ENCODE measurements at regions not wholly inside any gene's neighbourhood (a gene's known extent, or its start where the extent isn't known, plus 50 kb on each side); places are given as distances from the start of the nearest gene placed in this dataset.

DNA sequence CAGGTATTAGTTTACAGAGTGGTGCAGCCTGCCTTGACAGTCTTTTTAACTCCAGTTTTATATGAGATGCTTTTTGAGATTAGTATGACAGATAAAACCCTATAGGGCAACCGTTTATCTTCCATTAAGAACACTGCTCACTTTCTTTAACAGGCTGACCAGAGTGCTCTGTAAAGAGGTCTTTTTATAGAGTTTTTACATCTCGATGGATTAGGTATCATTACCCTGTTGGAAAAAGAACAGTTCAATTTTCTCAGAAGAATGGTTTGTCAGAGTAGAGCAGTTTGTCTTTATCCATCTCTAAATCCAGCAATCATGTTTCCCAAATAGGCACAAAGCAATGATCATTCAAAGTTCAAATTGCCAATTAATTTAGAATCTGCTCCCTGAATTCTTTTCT lies 395.2 kb upstream of the ARGLU1 start:
- DNase-seq (ENCODE audit: low read depth in 2 of 2), result no peak

DNA sequence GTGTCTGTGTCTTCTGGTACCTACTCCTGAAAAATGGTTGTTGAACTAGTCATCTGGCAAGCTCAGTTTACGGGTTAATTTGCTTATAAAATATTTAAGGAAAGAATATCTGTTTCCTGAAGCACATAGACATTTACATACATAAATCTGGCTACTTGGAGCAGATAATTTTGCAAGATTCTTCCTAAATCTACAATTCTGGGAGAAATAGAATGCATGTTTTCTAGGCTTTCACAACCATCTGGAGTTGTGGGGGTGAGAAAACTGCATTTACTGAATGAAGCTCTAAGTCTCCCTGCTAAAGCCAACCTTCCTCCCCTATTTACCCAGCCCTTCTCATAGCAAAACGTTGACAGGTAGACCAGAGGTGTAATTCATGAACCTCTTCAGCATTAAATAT lies 393.7 kb upstream of the ARGLU1 start:
- DNase-seq (ENCODE audit: low read depth in 2 of 2), result no peak

DNA sequence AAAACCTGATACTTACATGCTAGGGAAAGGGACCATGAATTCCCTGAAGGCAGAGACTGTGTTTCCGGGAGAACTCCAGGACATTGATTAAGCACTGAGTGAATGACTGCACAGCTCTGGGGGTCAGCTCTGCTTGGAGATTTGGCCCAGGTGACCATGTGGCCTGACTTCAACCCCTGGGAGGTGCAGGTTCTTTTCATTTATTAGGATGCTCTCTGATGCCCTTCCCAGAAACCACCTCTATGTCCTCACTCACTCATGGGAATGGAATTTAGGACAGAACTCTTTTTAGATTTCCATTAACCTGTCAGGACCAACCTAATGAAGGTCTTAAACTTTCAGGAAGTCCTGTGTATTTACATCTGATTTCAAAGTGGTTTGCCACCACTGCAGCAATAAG lies 393.3 kb upstream of the ARGLU1 start:
- no peak for DNase-seq (ENCODE audit: low read depth in 2 of 2)

DNA sequence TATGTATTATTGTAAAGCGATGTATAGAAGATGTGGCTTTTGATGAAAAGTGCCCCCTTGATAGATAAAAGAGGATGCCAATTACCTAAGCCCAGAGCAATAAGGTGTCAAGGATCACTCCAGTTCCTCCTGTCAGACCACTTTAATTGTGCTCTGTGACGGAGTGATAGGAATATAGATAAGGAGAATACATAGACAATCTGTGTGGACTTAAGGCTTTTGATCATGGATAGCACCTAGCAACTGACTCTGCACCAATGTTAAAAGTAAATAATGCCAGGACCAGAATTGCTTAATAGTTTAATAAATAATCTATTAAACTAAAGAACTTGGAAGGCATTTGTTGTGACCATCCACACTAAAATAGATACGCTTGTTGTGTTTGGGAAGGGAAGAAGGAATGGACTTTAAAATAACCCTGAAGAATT lies 390.7 kb upstream of the ARGLU1 start:
- no peak for DNase-seq (ENCODE audit: low read depth in 2 of 2)

DNA sequence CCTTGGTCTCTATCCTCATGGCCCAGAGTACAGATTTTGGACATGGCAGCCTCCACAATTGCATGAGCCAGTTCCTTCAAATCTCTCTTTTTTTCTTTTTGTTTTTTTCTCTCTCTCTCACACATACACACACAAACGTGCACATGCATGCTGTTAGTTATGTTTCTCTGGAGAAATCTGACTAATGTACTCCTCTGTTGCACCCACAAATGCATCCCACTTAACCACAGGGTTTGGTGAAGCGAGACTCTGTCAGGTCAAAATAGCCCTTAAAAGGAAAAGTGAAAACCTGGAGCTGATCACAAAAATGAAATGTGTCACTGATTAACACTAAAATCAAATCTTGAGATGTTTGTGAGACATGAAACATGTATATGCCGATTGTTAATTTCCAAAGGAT lies 374.6 kb upstream of the ARGLU1 start:
- DNase-seq (ENCODE audit: low read depth in 2 of 2), result no peak

DNA sequence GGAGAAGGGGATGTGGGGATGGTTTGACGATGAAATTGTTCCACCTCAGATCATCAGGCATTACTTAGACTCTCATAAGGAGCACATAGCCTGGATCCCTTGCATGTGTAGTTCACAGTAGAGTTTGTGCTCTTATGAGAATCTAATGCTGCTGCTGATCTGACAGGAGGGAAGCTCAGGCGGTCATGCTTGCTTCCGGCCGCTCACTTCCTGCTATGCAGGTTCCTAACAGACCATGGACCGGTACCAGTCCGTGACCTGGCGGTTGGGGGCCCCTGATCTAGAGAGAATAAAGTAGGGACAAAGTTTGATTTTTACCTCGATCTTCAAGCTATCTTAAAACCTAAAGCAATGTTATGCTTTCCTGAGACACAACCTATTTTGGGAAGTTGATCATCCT lies 373.8 kb upstream of the ARGLU1 start:
- no peak for DNase-seq (ENCODE audit: low read depth in 2 of 2)

DNA sequence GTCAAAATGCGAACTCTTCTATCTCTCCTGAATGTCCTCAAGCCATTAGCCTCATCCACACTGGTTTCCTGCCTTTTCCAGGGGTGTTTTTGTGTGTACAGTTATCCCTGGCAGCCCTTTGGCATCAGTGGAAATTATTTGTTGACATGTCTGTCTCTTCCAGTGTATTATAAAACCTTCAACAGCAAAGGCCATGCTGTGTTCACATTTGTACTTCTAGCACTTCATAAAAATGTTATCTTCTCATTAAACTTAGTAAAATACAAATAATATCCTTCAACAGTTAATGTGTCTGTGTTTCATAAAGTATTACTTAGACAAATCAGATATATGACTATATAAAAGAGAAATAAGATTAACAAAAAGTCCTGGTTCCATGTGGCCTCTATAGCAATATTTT lies 359.5 kb upstream of the ARGLU1 start:
- DNase-seq (ENCODE audit: low read depth in 2 of 2), result no peak

DNA sequence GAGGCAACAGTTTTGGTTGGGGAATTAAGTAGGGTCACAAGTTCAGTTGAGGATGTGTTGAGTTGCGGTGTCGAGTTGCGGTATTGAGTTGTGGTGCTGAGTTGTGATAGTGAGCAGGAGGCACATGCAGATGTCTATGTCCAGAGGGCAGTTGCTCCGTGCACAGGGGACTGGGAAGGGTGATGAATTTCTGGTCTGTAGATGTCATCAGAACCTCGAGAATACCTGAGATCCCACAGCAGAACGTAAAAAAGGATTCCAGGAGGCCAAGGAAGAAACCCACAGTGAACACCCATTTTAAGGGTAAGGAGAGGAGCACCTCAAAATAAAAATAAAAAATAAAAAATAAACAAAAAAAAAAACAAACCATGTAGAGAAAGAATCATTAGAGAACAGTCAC lies 354.4 kb upstream of the ARGLU1 start:
- DNase-seq (ENCODE audit: low read depth in 2 of 2), result no peak

DNA sequence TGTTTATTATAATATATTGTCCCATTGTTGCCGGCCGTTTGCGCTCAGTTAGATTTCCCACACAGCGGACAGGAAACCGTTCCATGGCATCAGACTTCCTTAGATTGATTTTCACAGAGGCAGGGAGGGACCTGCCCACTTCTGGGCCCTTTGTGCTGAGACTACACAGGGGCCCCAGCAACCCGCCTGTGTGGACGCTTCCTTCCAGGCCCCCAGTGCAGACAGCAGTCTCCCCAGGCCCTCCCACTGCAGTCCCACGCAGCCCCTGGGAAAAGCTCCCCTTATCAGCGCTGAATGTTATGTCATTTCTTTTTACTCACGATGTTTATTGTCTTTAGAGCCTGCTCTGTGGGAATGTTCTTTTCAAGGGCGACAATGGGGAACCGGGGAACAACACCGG lies 351.7 kb upstream of the ARGLU1 start:
- no peak for DNase-seq (ENCODE audit: low read depth in 2 of 2)

DNA sequence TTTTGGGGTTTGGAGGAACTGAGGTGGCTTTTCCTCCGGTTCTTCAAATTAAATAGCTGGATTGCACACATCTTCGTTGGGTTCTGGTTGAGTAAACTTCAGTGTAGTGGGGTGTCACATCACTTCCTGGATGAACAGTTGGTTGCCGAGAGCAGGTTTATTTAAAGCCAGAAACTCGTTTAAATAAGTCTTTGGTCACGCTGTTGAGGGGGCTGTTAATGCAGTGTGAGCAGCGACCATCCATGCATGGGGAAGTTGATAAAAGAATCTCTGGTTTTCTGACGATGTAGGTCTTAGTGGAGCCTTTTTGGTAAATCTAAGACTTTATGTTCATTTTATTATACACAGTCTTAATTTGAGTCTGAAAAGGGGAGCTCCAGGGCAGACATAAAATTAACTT lies 351.2 kb upstream of the ARGLU1 start:
- no peak for DNase-seq (ENCODE audit: low read depth in 2 of 2)

DNA sequence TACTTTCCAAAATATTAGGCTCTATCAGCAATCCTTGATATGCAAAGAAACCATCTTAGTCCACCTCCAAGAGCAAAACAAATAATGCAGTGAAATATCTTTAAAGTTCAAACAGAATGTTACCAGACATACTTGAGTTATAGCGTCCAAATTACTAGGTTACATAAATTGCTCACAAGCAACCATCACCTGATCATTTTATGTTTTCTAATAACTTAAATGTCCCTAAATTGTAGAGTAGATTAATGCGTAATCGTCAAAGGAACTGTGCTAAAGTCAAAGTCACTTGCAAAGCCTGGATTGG lies 350.6 kb upstream of the ARGLU1 start:
- DNase-seq (ENCODE audit: low read depth in 2 of 2), result no peak

DNA sequence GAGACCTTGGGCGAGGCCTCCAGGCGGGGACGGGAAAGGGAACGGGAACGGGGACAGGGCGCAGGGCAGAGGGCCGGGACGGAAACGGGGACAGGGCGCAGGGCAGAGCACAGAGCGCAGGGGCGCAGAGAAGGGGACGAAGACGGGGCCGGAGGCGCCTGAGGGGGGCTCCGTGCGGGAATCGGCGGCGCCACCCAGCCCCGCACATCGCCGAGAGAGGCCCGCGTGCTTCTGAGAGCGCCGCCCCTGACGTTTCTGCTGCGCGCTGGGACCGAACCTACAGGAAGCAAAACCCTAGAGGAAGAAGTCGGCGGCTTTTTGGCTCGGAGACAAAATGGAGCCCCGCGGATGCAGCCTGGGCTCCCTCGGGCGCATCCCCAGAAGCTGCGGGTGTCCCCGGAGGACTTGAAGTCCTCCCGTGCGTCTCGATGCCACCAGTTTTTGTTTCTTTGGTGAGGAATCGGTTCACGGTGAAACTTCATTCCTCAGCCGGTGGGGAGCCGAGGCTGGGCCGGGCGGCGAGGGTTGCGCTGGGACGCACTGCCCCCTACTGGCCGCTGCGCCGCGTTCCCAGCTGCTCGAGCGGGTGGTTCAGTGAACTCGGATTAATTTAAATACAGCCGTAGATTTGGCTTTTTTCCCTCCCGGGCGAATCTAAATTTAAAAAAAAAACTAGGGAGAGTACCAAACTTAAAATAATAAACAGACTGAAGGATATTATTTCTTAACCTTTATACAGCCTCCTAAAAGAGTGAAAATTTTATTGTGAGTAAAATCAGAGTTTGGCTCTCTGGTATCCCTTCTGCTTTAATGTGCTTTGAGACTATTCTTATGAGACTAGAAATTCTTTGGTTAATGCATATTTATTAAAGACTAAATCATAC lies 350.0 kb upstream of the ARGLU1 start:
- DNase-seq (ENCODE audit: low read depth in 2 of 2), result peak; percentile 12 to 21

DNA sequence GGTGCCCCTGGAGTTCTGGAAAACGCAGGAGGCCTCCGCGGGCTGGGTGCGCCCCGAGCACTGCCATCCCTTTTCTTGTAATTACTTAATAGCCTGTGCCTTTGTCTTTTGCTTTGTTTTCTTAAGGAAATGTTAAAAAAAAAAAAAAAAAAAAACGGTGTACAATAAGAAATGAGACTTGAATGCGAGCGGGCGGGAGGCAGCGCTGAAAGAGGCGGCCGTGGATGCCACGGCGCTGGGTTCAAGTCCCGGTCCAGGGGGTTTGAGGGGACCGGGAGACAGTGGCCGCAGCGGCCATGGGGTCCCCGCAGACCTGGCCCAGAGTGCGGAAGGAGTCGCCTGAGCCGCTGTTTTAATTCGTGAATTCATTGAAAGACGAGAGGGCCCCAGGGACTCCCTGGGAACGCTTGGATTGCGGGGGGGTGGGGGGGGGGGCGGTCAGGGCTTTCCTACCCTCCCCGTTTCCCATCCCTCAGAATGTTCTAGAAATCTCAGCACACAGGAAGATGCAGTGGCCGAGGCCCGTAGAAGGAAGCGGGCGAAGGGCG lies 349.2 kb upstream of the ARGLU1 start:
- DNase-seq (ENCODE audit: low read depth in 2 of 2), result no peak

DNA sequence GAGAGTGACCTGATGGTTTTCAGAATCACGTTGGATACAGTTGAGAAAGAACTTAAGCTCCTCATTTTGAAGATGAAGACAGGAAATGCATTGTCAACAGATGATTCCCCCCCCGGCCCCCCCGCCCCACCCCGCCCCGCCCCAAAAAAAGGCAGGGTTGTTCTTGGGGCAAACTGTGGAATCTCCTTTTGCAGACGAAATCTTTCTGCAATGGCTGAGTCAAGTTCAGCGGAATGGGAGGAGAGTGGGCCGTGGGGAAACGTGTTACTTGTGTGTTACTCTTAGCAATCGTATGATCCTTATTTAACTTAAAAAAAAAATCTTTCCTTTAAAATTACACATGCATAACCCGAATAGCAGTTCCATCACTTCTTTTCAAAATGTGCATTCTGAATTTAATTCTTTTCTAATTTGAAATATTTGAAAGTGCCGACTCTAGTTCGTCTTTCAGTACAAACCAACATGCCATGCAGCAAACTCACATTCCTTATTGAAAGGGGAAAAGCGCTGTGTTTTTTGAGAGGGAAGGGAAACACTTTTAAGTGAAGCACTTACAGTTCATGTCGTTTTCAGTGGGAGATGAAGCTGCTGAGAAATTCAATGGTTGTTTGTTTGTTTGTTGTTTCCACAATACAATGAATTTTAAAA lies 348.5 kb upstream of the ARGLU1 start:
- no peak for DNase-seq (ENCODE audit: low read depth in 2 of 2)

DNA sequence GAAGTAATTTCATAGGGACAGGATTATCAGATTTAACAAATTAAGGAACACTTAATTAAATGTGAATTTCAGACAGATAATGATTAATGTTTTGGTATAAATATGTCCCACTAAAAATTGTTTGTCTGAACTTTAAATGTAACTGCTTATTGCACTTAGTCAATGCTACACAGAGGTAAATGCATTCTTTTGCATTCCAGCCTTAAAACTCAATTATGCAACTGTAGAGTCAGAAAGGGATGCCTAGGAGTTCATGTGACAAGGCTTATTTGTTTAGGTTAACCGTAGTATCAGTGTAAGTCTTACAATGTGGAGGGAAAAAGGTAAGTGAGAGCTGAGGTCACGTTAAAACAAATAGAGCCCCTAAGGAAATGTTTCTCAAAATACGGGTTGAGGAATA lies 347.2 kb upstream of the ARGLU1 start:
- no peak for DNase-seq (ENCODE audit: low read depth in 2 of 2)

DNA sequence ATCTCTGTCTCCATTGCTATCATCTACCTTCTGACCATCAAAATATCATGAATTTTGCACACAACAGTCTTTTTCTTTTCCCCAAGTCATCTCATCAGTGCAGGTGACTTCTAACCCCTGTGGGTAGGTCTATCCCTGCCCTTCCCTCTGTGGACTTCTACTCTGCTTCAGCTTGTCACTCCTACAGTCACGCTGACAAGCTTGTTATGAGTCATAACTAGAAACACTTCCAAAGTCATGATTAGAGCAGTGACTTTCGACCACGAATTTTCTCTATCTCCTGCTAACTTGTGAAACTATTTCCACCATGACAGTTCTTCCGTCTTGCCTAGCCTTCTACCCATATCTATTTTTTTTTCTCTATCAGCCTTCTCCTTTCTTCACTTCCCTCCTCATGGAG lies 343.7 kb upstream of the ARGLU1 start:
- no peak for DNase-seq (ENCODE audit: low read depth in 2 of 2)

DNA sequence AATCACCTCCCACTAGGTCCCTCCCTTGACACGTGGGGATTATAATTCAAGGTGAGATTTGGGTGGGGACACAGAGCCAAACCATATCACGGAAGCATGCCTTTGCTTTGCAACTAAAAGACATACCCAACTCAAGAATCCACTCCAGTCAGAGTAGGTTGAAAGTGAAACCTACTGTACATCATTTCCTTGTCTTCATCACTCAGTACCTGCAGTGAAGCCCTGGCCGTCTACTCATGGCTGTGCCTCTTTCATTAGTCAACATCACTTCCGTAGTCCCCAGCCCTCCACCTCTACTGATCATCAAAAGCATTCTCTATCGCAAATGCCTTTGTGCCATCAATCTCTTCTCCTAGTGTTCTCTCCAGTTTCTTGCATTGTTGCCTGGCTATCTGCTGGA lies 343.1 kb upstream of the ARGLU1 start:
- DNase-seq (ENCODE audit: low read depth in 2 of 2), result no peak

DNA sequence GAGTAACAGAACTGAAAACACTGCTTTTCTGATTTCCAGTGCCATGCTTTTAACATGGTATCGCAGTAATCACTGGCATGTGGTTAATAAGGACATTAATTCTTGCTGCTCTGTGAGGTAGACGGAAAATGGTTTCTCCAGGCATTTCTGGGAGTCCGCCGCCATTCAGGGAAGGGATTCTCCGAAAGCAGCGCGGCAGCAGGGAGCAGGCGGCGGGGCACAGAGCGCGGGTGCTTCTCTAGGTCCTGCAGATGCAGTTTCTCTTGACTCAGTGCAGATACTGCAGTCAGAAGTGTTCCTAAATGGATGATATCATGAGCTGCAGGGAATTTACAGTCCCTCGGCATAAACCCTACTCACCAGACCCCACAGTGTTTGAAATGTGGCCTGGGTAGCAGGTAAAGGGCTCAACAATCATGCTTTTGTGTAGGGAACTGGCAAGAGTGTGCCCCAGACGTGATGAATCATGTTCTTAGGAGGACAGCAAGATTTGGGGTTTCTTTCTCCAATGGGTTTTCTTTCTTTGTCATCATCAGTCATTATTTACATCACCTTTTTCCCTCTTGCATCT lies 338.6 kb upstream of the ARGLU1 start:
- DNase-seq (ENCODE audit: low read depth in 2 of 2), result no peak

DNA sequence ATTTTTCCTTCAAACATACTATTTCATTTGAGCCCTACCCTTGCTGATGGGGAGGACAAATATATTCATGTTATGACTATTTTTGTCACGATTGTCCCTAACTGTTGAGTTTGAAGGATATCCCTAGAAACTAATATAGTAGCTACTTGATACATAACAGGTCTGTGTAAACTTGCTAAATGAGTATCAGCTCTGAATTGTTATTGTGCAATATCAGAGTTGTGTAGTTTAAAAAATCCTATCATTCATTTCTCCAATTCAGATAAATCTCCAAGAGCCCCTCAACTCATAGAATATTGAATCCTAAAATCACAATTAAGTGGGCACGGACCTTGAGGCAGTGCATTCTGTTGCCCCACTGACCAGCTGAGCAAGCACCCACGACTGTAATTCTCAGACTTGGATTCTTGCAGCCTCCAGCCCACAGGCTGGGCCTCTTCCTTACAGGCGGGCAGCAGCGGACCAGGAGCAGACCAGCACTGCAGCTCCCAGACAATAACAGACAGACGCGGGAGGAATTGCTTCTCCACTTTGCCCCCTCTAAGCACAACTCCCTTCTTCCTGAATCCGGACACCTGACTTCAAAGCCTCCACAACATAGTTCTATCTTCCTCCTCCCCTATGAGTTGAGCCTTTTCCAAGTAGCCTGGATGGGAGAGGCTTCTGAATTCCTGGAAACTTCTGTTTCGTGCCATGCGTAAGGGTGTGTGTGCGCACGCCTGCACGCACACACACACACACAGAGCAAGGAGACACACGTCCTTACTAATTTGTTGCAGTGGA lies 337.6 kb upstream of the ARGLU1 start:
- DNase-seq (ENCODE audit: low read depth in 2 of 2), result no peak

DNA sequence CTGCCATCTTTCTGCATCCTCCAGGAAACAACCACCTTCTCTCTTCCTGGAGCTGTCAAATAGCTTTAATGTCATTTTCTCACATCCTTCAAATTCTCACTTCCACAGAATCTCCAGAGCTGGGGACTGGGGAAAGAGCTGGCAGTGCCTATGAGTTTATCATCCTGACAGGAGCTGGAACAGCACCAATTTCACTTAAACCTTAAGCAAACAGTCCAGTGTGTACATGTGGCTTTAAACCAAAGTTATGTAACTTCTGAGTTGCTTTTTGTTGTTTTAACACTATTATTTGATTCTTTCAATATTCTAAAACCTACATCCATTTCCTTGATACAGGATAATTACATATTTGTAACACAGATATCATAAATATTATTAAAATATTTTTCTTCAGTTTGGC lies 331.5 kb upstream of the ARGLU1 start:
- DNase-seq (ENCODE audit: low read depth in 2 of 2), result no peak

DNA sequence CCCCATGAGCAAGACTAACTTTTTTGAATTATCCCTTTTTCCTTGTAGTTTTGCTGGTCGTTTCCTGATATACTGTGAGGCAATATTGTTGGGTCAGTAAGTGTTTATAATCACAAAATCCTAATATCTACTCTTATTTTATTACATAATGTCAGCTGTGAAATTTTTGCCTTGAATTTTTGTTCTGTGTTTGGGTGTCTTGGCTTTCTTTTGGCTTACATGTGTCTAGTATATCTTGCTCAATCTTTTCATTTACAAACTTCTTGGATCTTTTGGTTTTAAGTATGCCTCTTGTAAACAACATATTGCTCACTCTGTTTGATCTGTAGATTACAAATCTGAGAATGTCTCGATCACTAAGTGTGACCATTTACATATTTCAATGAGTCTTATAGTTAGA lies 330.3 kb upstream of the ARGLU1 start:
- DNase-seq (ENCODE audit: low read depth in 2 of 2), result no peak

DNA sequence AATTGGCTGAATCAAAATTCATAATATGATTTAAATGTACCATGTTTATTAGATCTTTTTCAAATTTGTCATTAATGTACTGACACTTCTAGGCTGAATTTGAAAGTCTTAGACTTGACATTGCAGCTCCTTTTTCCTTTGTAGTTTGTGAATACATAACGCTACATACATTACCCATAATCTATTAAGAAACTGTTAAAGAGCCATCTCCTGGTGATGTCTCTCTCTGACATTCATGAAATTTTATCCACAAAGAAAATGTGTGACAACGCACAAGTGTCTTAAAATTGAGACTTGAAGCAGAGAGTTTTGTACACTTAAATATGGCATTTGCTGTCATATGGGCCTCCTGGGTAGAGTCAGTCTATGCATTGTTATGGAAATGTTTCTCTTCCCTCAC lies 320.2 kb upstream of the ARGLU1 start:
- no peak for DNase-seq (ENCODE audit: low read depth in 2 of 2)

Data from activated CD8-positive, alpha-beta memory T cell treated with anti-CD3 and anti-CD28 coated beads for 4 hours (primary cell).